CD4-positive, alpha-beta T cell (primary cell): ENCODE measurements at regions not wholly inside any gene's neighbourhood (a gene's known extent, or its start where the extent isn't known, plus 50 kb on each side); places are given as distances from the start of the nearest gene placed in this dataset.

ENCODE experiments used
- ATAC-seq: fragments of 200-7000 bp; cut with Tn5 transposase; one replicate; pipeline ENCODE4 v1.10.0; 2022; ENCODE audit warnings: mild to moderate bottlenecking; ENCODE audit not compliant: poor library complexity
- CTCF ChIA-PET: fragments of 350-600 bp; sonication (Branson Sonifier 250); formaldehyde crosslinking; loops from one replicate; lab custom pipeline; 2021; ENCODE audit warnings: antibody characterized with exemption, inconsistent platforms; lab: Charles Lee
- POLR2A ChIA-PET: fragments of 350-600 bp; sonication (Branson Sonifier 250); formaldehyde crosslinking; loops from one replicate; lab custom pipeline; 2021; ENCODE audit warnings: antibody characterized with exemption, inconsistent platforms; lab: Charles Lee
- DNase-seq, 14 experiments: peaks; one replicate each; pipeline ENCODE4 v3.0.0-alpha.2; 2013 to 2020; ENCODE audit warnings: mixed read lengths in 2 of 14
- H3K27ac ChIP-seq, 2 donors: one replicate each; pipeline versions ENCODE4 v1.5.1 to v1.7.0; 2013; ENCODE audit warnings: low read length in 2 of 2, low read depth in 1 of 2, mild to moderate bottlenecking in 1 of 2
- H3K27me3 ChIP-seq, 2 experiments: 1 replicate in 1 of 2; 2 replicates in 1 of 2; pipeline versions ENCODE4 v1.6.1 to v1.7.0; 2013; ENCODE audit warnings: low read length in 2 of 2, control low read depth in 1 of 2, mild to moderate bottlenecking in 1 of 2, moderate library complexity in 1 of 2; ENCODE audit not compliant: insufficient read depth in 2 of 2, control insufficient read depth in 1 of 2
- H3K36me3 ChIP-seq: one replicate; pipeline ENCODE4 v1.6.1; 2013; ENCODE audit warnings: low read length, control low read depth; ENCODE audit not compliant: insufficient read depth
- H3K4me1 ChIP-seq: one replicate; pipeline ENCODE4 v1.6.1; 2013; ENCODE audit warnings: low read length, control low read depth; ENCODE audit not compliant: insufficient read depth
- H3K4me3 ChIP-seq: one replicate; pipeline ENCODE4 v1.5.1; 2013; ENCODE audit warnings: mild to moderate bottlenecking, low read length, moderate library complexity
- H3K9me3 ChIP-seq, 2 experiments: 1 replicate in 1 of 2; 2 replicates in 1 of 2; pipeline versions ENCODE4 v1.6.1 to v1.7.0; 2013; ENCODE audit warnings: low read length in 2 of 2, mild to moderate bottlenecking in 2 of 2, control low read depth in 1 of 2, moderate library complexity in 1 of 2; ENCODE audit not compliant: control insufficient read depth in 1 of 2, insufficient read depth in 1 of 2
- H3K27ac Mint-ChIP-seq: one replicate; pipeline ENCODE4 v1.8.0; 2020; ENCODE audit warnings: mixed read lengths
- H3K27me3 Mint-ChIP-seq: one replicate; pipeline ENCODE4 v1.8.0; 2021; ENCODE audit warnings: mixed read lengths
- H3K36me3 Mint-ChIP-seq: one replicate; pipeline ENCODE4 v1.8.0; 2021; ENCODE audit warnings: low read depth, mixed read lengths
- H3K4me1 Mint-ChIP-seq: one replicate; pipeline ENCODE4 v1.8.0; 2021; ENCODE audit warnings: low read depth, mixed read lengths
- H3K4me3 Mint-ChIP-seq: one replicate; pipeline ENCODE4 v1.8.0; 2020; ENCODE audit warnings: mild to moderate bottlenecking, mixed read lengths
- H3K9me3 Mint-ChIP-seq: one replicate; pipeline ENCODE4 v1.8.0; 2020; ENCODE audit warnings: mixed read lengths
- CTCF ChIP-seq: fragments of 200-600 bp; IDR thresholded peaks from one replicate; pipeline ENCODE4 v1.8.0; 2022; ENCODE audit warnings: antibody characterized with exemption, mild to moderate bottlenecking
- intact Hi-C, 2 experiments: fragments of 100-400 bp; cut with DNase I in 1 of 2; cut with micrococcal nuclease in 1 of 2; formaldehyde crosslinking; loops; one replicate each; pipeline versions ENCODE4 v1.15.1 to v1.9.0; 2023 to 2025; cut with DNase I, micrococcal nuclease

- no peaks in the 10 kb centered on the region for H3K36me3 Mint-ChIP-seq
Observed at GRCh38 chr15:25180606-25181292, 226.0 kb downstream of the SNRPN start.

GRCh38 chr15:25181293-25182097 is 226.7 kb downstream of the SNRPN start:
- ATAC-seq (no peak), DNase-seq (peak in 1 of 14 experiments; percentile 19)
- Histone ChIP-seq H3K4me3 (no peak overlapping the region), H3K27ac (no peak overlapping the region), H3K4me1 (no peaks in the 10 kb centered on the region), H3K9me3 (peaks cover 19 to 100% of the 10 kb centered on the region in 2 experiments), H3K36me3 (no peaks in the 10 kb centered on the region), H3K27me3 (no peaks in the 10 kb centered on the region)
- no peak for TF ChIP-seq CTCF
- POLR2A ChIA-PET, result no interaction called here
- CTCF ChIA-PET, result no interaction called here
- peaks cover 3% of the 10 kb centered on the region for H3K9me3 Mint-ChIP-seq
- H3K36me3 Mint-ChIP-seq, result no peaks in the 10 kb centered on the region
- H3K27me3 Mint-ChIP-seq, result no peaks in the 10 kb centered on the region
- no peaks in the 10 kb centered on the region for H3K4me1 Mint-ChIP-seq
- H3K4me3 Mint-ChIP-seq, result no peak overlapping the region
- intact Hi-C loops, result no loop called here
- no peak overlapping the region for H3K27ac Mint-ChIP-seq

More at GRCh38 chr15:25180606-25181292, 226.0 kb downstream of the SNRPN start:
- Histone ChIP-seq H3K27me3 (no peaks in the 10 kb centered on the region), H3K27ac (no peak overlapping the region), H3K4me3 (no peak overlapping the region), H3K36me3 (no peaks in the 10 kb centered on the region), H3K4me1 (no peaks in the 10 kb centered on the region), H3K9me3 (peaks cover 24 to 100% of the 10 kb centered on the region in 2 experiments)
- CTCF ChIA-PET, result no interaction called here
- H3K27ac Mint-ChIP-seq, result no peak overlapping the region
- POLR2A ChIA-PET, result no interaction called here
- no peaks in the 10 kb centered on the region for H3K27me3 Mint-ChIP-seq
- DNase-seq (peak in 1 of 14 experiments; percentile 19), ATAC-seq (no peak)
- intact Hi-C loops, result no loop called here
- no peaks in the 10 kb centered on the region for H3K4me1 Mint-ChIP-seq
- peaks cover 3% of the 10 kb centered on the region for H3K9me3 Mint-ChIP-seq
- TF ChIP-seq CTCF, result no peak
- no peak overlapping the region for H3K4me3 Mint-ChIP-seq

GRCh38 chr15:25182098-25182478 is 227.3 kb downstream of the SNRPN start:
- Histone ChIP-seq H3K36me3 (no peaks in the 10 kb centered on the region), H3K4me3 (no peak overlapping the region), H3K9me3 (peaks cover 13 to 100% of the 10 kb centered on the region in 2 experiments), H3K27ac (no peak overlapping the region), H3K4me1 (no peaks in the 10 kb centered on the region), H3K27me3 (no peaks in the 10 kb centered on the region)
- intact Hi-C loops, result no loop called here
- Mint-ChIP-seq H3K36me3 (no peaks in the 10 kb centered on the region), H3K27ac (no peak overlapping the region), H3K9me3 (peaks cover 3% of the 10 kb centered on the region), H3K27me3 (no peaks in the 10 kb centered on the region), H3K4me3 (no peak overlapping the region), H3K4me1 (no peaks in the 10 kb centered on the region)
- ChIA-PET CTCF (no interaction called here), POLR2A (no interaction called here)
- no peak for DNase-seq
- no peak for TF ChIP-seq CTCF
- ATAC-seq, result no peak
